ENCODE measurements at regions not wholly inside any gene's neighbourhood (a gene's known extent, or its start where the extent isn't known, plus 50 kb on each side); places are given as distances from the start of the nearest gene placed in this dataset.
"Not testable (repeated sequence)": the region's sequence is repeated elsewhere in the genome, so short reads cannot be mapped to it uniquely, and the experiment has no call there.

DNA sequence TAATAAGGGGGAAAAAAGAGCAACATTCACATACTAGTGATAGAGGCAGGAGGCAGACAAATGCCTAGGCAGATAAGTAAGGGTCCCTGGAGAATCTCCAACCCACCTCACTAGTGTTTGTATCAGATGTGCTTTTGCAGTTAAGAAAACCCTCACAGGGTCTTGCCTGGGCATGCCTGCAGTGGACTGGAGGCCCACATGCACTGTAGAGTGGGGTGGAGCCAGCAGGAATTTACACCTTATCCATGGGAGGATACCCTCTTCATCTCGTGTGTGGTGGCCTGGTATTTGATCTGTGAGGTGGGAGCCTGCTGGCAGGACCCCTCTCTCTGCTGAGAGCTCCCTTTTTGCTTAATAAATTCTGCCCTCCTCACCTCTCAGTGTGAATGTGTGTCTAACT lies 238.0 kb upstream of the SLC16A7 start:
- Mint-ChIP-seq H3K4me1 (ENCODE audit: low read depth) (no peaks in the 10 kb centered on the region), H3K27ac (no peak overlapping the region), H3K4me3 (no peak overlapping the region), H3K27me3 (peaks cover 13% of the 10 kb centered on the region), H3K36me3 (ENCODE audit: low read depth) (no peaks in the 10 kb centered on the region), H3K9me3 (no peaks in the 10 kb centered on the region)
- no peak overlapping the region for H3K4me3 ChIP-seq (ENCODE audit: low read length)
- H3K4me1 ChIP-seq (ENCODE audit: insufficient read depth, low read length) = no peaks in the 10 kb centered on the region
- ATAC-seq (ENCODE audit: poor library complexity) (no peak), DNase-seq (no peak)
- no peak overlapping the region for H3K27ac ChIP-seq (ENCODE audit: low read depth in 1 of 2, low read length in 2 of 2)
- no peak for TF ChIP-seq CTCF (IDR thresholded peaks at IDR 0.05)
- ChIA-PET POLR2A (no interaction called here), CTCF (no interaction called here)
- H3K27me3 ChIP-seq (ENCODE audit: control insufficient read depth in 1 of 2, insufficient read depth in 2 of 2, low read length in 2 of 2) = no peaks in the 10 kb centered on the region
- no peaks in the 10 kb centered on the region for H3K36me3 ChIP-seq (ENCODE audit: insufficient read depth, low read length)
- intact Hi-C loops (cut with DNase I, micrococcal nuclease) = no loop called here
- no peaks in the 10 kb centered on the region for H3K9me3 ChIP-seq (ENCODE audit: control insufficient read depth in 1 of 2, insufficient read depth in 1 of 2, low read length in 2 of 2)

DNA sequence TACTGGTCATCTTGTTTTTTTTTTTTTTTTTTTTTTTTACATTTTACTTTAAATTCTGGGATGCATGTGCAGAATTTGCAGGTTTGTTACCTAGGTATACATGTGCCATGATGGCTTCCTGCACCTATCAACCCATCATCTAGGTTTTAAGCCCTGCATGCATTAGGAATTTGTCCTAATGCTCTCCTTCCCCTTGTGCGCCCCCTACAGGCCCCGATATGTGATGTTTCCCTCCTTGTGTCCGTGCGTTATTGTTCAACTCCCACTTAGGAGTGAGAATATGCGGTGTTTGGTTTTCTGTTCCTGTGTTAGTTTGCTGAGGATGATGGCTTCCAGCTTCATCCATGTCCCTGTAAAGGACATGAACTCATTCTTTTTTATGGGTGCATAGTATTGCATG lies 249.6 kb upstream of the SLC16A7 start:
- H3K36me3 ChIP-seq (ENCODE audit: insufficient read depth, low read length); H3K9me3 Mint-ChIP-seq; H3K27me3 ChIP-seq (ENCODE audit: control insufficient read depth in 1 of 2, insufficient read depth in 2 of 2, low read length in 2 of 2); H3K4me1 ChIP-seq (ENCODE audit: insufficient read depth, low read length); H3K4me3 ChIP-seq (ENCODE audit: low read length); H3K36me3 Mint-ChIP-seq (ENCODE audit: low read depth); H3K4me1 Mint-ChIP-seq (ENCODE audit: low read depth); CTCF ChIA-PET; H3K27ac ChIP-seq (ENCODE audit: low read depth in 1 of 2, low read length in 2 of 2); intact Hi-C loops (cut with DNase I, micrococcal nuclease); ATAC-seq (ENCODE audit: poor library complexity); H3K27me3 Mint-ChIP-seq; H3K9me3 ChIP-seq (ENCODE audit: control insufficient read depth in 1 of 2, insufficient read depth in 1 of 2, low read length in 2 of 2); H3K4me3 Mint-ChIP-seq; H3K27ac Mint-ChIP-seq; POLR2A ChIA-PET; DNase-seq: not testable (repeated sequence)

DNA sequence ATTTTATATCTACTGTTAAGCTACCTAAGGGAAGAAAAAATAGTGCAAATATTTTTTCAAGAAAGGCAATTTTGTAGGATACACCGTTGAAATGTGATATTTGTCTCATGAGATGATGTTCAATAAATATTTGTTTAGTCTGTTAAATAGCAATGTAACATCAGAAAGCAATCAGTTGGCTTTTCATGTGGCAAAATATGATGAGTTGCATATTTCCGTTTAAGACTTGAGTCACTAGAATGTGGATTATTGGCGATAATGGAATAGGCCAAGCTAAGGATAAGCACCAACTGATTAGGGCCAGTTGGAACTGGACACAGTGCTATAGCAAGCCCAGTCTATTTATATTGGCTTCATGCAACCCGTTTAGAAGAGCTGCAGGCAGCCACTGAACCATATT lies 250.4 kb upstream of the SLC16A7 start:
- Mint-ChIP-seq H3K27ac (no peak overlapping the region), H3K4me3 (no peak overlapping the region), H3K4me1 (ENCODE audit: low read depth) (no peaks in the 10 kb centered on the region), H3K9me3 (peaks cover 12% of the 10 kb centered on the region), H3K36me3 (ENCODE audit: low read depth) (no peaks in the 10 kb centered on the region), H3K27me3 (no peaks in the 10 kb centered on the region)
- no peaks in the 10 kb centered on the region for H3K27me3 ChIP-seq (ENCODE audit: control insufficient read depth in 1 of 2, insufficient read depth in 2 of 2, low read length in 2 of 2)
- ChIA-PET CTCF (no interaction called here), POLR2A (no interaction called here)
- no peaks in the 10 kb centered on the region for H3K9me3 ChIP-seq (ENCODE audit: control insufficient read depth in 1 of 2, insufficient read depth in 1 of 2, low read length in 2 of 2)
- no peak for TF ChIP-seq CTCF (IDR thresholded peaks at IDR 0.05)
- no peaks in the 10 kb centered on the region for H3K36me3 ChIP-seq (ENCODE audit: insufficient read depth, low read length)
- no peak overlapping the region for H3K27ac ChIP-seq (ENCODE audit: low read depth in 1 of 2, low read length in 2 of 2)
- ATAC-seq (ENCODE audit: poor library complexity) (no peak), DNase-seq (no peak)
- no peaks in the 10 kb centered on the region for H3K4me1 ChIP-seq (ENCODE audit: insufficient read depth, low read length)
- intact Hi-C loops (cut with DNase I, micrococcal nuclease) = no loop called here
- H3K4me3 ChIP-seq (ENCODE audit: low read length) = no peak overlapping the region

DNA sequence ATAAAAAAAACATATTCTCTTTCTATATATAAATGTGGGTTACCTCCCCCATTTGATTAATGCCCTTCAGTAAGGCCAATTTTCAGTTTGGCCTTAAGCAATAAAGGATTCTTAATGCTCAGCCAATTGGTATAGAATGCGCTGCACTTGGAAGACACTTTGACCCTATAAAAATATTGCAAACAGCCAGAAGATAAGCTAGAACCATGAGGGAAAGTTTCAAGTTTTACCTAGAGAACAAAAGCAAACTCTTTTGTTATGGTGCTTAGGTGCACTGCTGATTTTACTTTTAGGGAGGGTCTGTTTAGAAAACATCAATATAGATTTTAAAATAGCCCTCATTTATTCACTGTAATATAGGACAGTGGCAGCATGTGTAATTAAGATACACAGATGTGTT lies 251.6 kb upstream of the SLC16A7 start:
- H3K4me3 Mint-ChIP-seq = no peak overlapping the region
- CTCF ChIA-PET = no interaction called here
- no peak for TF ChIP-seq CTCF (IDR thresholded peaks at IDR 0.05)
- Histone ChIP-seq H3K36me3 (ENCODE audit: insufficient read depth, low read length) (no peaks in the 10 kb centered on the region), H3K27me3 (ENCODE audit: control insufficient read depth in 1 of 2, insufficient read depth in 2 of 2, low read length in 2 of 2) (no peaks in the 10 kb centered on the region), H3K9me3 (ENCODE audit: control insufficient read depth in 1 of 2, insufficient read depth in 1 of 2, low read length in 2 of 2) (no peaks in the 10 kb centered on the region), H3K27ac (ENCODE audit: low read depth in 1 of 2, low read length in 2 of 2) (no peak overlapping the region), H3K4me3 (ENCODE audit: low read length) (no peak overlapping the region), H3K4me1 (ENCODE audit: insufficient read depth, low read length) (no peaks in the 10 kb centered on the region)
- POLR2A ChIA-PET = no interaction called here
- H3K36me3 Mint-ChIP-seq (ENCODE audit: low read depth) = no peaks in the 10 kb centered on the region
- H3K4me1 Mint-ChIP-seq (ENCODE audit: low read depth) = no peaks in the 10 kb centered on the region
- ATAC-seq (ENCODE audit: poor library complexity) (no peak), DNase-seq (no peak)
- no peaks in the 10 kb centered on the region for H3K27me3 Mint-ChIP-seq
- no peak overlapping the region for H3K27ac Mint-ChIP-seq
- peaks cover 14% of the 10 kb centered on the region for H3K9me3 Mint-ChIP-seq
- intact Hi-C loops (cut with DNase I, micrococcal nuclease) = no loop called here
